ENCODE measurements at regions not wholly inside any gene's neighbourhood (a gene's known extent, or its start where the extent isn't known, plus 50 kb on each side); places are given as distances from the start of the nearest gene placed in this dataset.

GRCh38 chr3:118000219-118000618 is 1034.4 kb downstream of the IGSF11 start:
- no peaks in the 10 kb centered on the region for H3K9me3 Mint-ChIP-seq
- DNase-seq: no peak
- H3K36me3 ChIP-seq (ENCODE audit: control insufficient read depth, insufficient read depth, low read length): no peaks in the 10 kb centered on the region
- peaks cover 8% of the 10 kb centered on the region for H3K27me3 Mint-ChIP-seq (ENCODE audit: insufficient read depth)
- H3K27me3 ChIP-seq (ENCODE audit: control insufficient read depth, insufficient read depth, low read length, poor library complexity, severe bottlenecking): peaks cover 11% of the 10 kb centered on the region
- no peak overlapping the region for H3K4me3 ChIP-seq (ENCODE audit: low read length)
- H3K4me3 Mint-ChIP-seq: no peak overlapping the region
- no peak overlapping the region for H3K9ac ChIP-seq (ENCODE audit: extremely low read depth, low read length, poor library complexity, severe bottlenecking)
- TF ChIP-seq, protein P1, sequence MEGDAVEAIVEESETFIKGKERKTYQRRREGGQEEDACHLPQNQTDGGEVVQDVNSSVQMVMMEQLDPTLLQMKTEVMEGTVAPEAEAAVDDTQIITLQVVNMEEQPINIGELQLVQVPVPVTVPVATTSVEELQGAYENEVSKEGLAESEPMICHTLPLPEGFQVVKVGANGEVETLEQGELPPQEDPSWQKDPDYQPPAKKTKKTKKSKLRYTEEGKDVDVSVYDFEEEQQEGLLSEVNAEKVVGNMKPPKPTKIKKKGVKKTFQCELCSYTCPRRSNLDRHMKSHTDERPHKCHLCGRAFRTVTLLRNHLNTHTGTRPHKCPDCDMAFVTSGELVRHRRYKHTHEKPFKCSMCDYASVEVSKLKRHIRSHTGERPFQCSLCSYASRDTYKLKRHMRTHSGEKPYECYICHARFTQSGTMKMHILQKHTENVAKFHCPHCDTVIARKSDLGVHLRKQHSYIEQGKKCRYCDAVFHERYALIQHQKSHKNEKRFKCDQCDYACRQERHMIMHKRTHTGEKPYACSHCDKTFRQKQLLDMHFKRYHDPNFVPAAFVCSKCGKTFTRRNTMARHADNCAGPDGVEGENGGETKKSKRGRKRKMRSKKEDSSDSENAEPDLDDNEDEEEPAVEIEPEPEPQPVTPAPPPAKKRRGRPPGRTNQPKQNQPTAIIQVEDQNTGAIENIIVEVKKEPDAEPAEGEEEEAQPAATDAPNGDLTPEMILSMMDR (conservative IDR thresholded peaks at IDR 0.05): no peak
- no peaks in the 10 kb centered on the region for H3K9me3 ChIP-seq (ENCODE audit: control insufficient read depth, low read length)
- no peaks in the 10 kb centered on the region for H3K36me3 Mint-ChIP-seq (ENCODE audit: low read depth)
- no peaks in the 10 kb centered on the region for H3K4me1 ChIP-seq (ENCODE audit: control insufficient read depth, insufficient read depth, low read length)
- WGBS, 2 experiments (ENCODE audit: insufficient coverage in 1 of 2, insufficient read length in 1 of 2): 100% methylated on average over 2 of the region's 2 CpGs; no CpG with 5 or more reads in 1 of the 2 experiments
- no peak overlapping the region for H3K27ac Mint-ChIP-seq
- H3K27ac ChIP-seq (ENCODE audit: low read depth, low read length): no peak overlapping the region
- peaks cover 2% of the 10 kb centered on the region for H3K4me1 Mint-ChIP-seq

DNA sequence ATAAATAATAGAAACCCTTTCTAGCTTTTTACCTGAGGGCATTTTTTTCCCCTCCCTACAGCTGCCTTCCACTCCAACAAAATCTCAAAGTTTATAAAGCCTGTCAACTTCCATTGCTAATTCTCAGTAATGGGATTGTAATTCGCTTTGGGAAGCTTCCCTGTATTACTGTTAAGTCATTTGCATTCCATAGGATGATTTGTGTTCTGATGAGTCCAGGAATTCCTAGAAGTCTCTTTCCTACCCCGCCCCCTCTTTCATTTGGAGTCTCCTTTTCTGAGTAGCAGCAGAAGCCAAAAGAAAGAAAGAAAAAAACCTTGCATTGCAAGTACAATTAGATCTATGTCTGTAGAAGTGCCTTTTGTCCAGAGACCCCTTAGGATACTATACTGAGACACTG is 1033.3 kb downstream of the IGSF11 start:
- TF ChIP-seq, protein P1 (conservative IDR thresholded peaks at IDR 0.05): no peak
- DNase-seq: no peak
- Mint-ChIP-seq H3K4me3 (no peak overlapping the region), H3K27ac (no peak overlapping the region), H3K9me3 (peaks cover 10% of the 10 kb centered on the region), H3K36me3 (ENCODE audit: low read depth) (no peaks in the 10 kb centered on the region), H3K4me1 (peaks cover 2% of the 10 kb centered on the region), H3K27me3 (ENCODE audit: insufficient read depth) (peaks cover 8% of the 10 kb centered on the region)
- 36 to 80% methylated on average over 1 to 2 of the region's 2 CpGs for WGBS, 2 experiments (ENCODE audit: insufficient coverage in 1 of 2, insufficient read length in 1 of 2)
- Histone ChIP-seq H3K36me3 (ENCODE audit: control insufficient read depth, insufficient read depth, low read length) (no peaks in the 10 kb centered on the region), H3K27ac (ENCODE audit: low read depth, low read length) (no peak overlapping the region), H3K4me1 (ENCODE audit: control insufficient read depth, insufficient read depth, low read length) (no peaks in the 10 kb centered on the region), H3K27me3 (ENCODE audit: control insufficient read depth, insufficient read depth, low read length, poor library complexity, severe bottlenecking) (no peaks in the 10 kb centered on the region), H3K9me3 (ENCODE audit: control insufficient read depth, low read length) (no peaks in the 10 kb centered on the region), H3K4me3 (ENCODE audit: low read length) (no peak overlapping the region), H3K9ac (ENCODE audit: extremely low read depth, low read length, poor library complexity, severe bottlenecking) (no peak overlapping the region)

DNA sequence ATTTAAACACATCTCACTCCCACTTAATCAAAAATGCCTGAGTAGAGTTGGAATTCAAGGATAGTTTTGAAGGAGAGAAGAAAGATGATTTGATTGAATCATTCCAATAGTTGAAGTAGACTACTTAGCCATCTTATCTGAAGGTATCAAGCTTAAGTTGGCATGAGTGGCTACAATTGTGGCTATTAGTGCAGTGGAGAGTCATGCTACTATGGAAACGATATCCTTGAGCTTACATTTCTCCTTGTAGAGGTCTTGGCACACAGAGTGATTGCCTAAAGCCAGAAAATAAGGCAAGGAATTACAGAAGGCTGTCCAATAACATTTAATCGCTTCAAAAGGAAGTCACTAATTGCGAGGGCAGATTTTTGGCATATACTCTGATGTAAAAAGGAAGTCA is 1022.7 kb downstream of the IGSF11 start:
- Histone ChIP-seq H3K36me3 (ENCODE audit: control insufficient read depth, insufficient read depth, low read length) (no peaks in the 10 kb centered on the region), H3K4me3 (ENCODE audit: low read length) (no peak overlapping the region), H3K9me3 (ENCODE audit: control insufficient read depth, low read length) (no peaks in the 10 kb centered on the region), H3K27me3 (ENCODE audit: control insufficient read depth, insufficient read depth, low read length, poor library complexity, severe bottlenecking) (no peaks in the 10 kb centered on the region), H3K27ac (ENCODE audit: low read depth, low read length) (no peak overlapping the region), H3K4me1 (ENCODE audit: control insufficient read depth, insufficient read depth, low read length) (no peaks in the 10 kb centered on the region), H3K9ac (ENCODE audit: extremely low read depth, low read length, poor library complexity, severe bottlenecking) (no peak overlapping the region)
- H3K9me3 Mint-ChIP-seq: peaks cover 1% of the 10 kb centered on the region
- H3K36me3 Mint-ChIP-seq (ENCODE audit: low read depth): no peaks in the 10 kb centered on the region
- no peak overlapping the region for H3K4me3 Mint-ChIP-seq
- H3K27me3 Mint-ChIP-seq (ENCODE audit: insufficient read depth): peaks cover 4% of the 10 kb centered on the region
- DNase-seq: no peak
- TF ChIP-seq, protein P1 (conservative IDR thresholded peaks at IDR 0.05): no peak
- 94 to 97% methylated on average over 3 of the region's 3 CpGs for WGBS, 2 experiments (ENCODE audit: insufficient coverage in 1 of 2, insufficient read length in 1 of 2)
- no peak overlapping the region for H3K27ac Mint-ChIP-seq
- no peaks in the 10 kb centered on the region for H3K4me1 Mint-ChIP-seq

Data from endodermal cell (in vitro differentiated cells).